Breast epithelium (tissue), 3 donors: ENCODE measurements at regions not wholly inside any gene's neighbourhood (a gene's known extent, or its start where the extent isn't known, plus 50 kb on each side); places are given as distances from the start of the nearest gene placed in this dataset.

Experiments
- POLR2AphosphoS5 ChIP-seq, 3 donors: sonication (generic); formaldehyde crosslinking; IDR thresholded peaks; one replicate each; pipeline ENCODE4 v1.6.1; 2017; ENCODE audit warnings: antibody characterized with exemption in 3 of 3
- TF ChIP-seq, protein P1 (sequence below), 3 donors: fragments of 450-650 bp; IDR thresholded peaks; one replicate each; pipeline ENCODE4 v1.5.1; 2016 to 2017; ENCODE audit warnings: antibody characterized with exemption in 3 of 3, mild to moderate bottlenecking in 3 of 3, moderate library complexity in 3 of 3

DNA sequence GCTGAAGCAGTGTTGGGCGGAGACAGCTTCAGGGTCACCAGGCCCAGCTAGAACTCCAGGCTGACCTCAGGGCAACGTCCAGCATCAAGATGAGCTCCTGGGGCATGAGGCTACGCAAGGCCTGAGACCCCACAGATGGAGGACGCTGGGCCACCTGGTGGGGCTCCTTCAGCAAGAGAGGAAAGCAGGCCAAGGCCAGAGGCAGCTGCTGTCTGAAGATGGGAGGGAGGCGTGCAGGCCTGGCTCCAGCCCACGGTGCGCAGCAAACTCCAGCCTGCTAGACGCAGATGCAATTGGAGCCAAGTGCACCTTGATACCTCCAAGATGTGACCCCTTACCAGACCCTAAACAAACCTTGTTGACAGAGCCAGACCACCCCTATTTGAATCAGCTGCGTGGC is 220.9 kb upstream of the RREB1 start:
- TF ChIP-seq, protein P1, sequence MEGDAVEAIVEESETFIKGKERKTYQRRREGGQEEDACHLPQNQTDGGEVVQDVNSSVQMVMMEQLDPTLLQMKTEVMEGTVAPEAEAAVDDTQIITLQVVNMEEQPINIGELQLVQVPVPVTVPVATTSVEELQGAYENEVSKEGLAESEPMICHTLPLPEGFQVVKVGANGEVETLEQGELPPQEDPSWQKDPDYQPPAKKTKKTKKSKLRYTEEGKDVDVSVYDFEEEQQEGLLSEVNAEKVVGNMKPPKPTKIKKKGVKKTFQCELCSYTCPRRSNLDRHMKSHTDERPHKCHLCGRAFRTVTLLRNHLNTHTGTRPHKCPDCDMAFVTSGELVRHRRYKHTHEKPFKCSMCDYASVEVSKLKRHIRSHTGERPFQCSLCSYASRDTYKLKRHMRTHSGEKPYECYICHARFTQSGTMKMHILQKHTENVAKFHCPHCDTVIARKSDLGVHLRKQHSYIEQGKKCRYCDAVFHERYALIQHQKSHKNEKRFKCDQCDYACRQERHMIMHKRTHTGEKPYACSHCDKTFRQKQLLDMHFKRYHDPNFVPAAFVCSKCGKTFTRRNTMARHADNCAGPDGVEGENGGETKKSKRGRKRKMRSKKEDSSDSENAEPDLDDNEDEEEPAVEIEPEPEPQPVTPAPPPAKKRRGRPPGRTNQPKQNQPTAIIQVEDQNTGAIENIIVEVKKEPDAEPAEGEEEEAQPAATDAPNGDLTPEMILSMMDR (IDR thresholded peaks at IDR 0.05) = no peak
- no peak for TF ChIP-seq POLR2AphosphoS5 (IDR thresholded peaks at IDR 0.05)
